ENCODE measurements at regions not wholly inside any gene's neighbourhood (a gene's known extent, or its start where the extent isn't known, plus 50 kb on each side); places are given as distances from the start of the nearest gene placed in this dataset.

DNA sequence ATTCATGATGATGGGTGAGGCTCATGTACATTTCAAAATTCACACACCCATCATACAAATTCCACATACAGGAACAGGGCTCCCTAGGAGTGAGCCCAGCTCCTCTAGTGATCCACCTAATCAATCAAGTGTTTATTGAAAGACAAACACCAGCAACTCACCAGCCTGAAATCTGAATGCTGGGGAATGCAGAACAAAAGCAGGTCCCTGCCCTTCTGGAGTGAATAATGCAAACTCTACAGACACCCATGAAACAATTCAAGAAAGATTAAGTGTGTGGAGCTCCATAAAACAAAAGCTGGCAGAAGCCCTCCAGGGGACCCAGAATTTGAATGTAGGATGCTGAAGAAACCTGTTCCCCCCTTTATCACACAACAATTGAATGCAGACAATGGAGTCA is 396.7 kb upstream of the JARID2 start:
- intact Hi-C loops (cut with micrococcal nuclease), result no loop called here

DNA sequence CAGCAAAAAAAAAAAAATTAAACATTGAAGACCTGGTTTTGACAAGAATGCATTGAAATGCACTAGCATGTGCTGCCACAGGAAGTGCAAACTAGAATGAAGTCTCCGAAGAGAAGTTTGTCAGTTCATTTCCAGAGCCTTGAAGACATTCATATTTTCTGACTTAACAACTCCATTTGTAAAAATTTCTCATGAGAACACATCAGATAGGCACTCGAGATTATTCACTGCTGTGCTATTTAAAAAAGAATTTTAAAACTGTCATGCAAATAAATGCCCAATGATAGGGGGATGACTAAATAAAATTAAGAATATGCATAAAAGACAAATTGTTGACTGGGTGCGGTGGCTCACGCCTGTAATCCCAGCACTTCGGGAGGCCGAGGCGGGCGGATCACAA is 394.6 kb upstream of the JARID2 start:
- intact Hi-C loops (cut with micrococcal nuclease), result no loop called here

DNA sequence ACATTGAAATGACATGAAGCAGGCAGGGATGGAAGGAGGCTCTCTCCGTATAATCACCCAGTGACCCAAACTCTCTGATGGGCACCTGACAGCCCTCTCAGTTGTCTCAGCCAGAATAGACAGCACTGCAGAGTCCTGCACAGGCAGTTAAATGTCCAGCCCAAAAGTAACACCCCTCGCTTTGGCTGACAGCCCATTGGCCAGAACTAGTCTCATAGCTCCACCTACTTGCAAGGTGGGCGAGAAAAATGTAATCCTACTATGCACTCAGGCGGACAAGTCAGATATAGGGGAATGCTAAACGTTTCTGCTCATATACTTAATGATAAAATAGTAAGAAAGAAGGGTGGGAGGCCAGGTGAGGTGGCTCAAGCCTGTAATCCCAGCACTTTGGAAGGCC is 393.5 kb upstream of the JARID2 start:
- intact Hi-C loops (cut with micrococcal nuclease), result no loop called here

GRCh38 chr6:14856177-14856576 is 389.7 kb upstream of the JARID2 start:
- intact Hi-C loops (cut with micrococcal nuclease), result no loop called here

GRCh38 chr6:14857001-14857400 is 388.9 kb upstream of the JARID2 start:
- intact Hi-C loops (cut with micrococcal nuclease), result loop anchor here (1.0 kb wide), 1 partner anchor 20 kb away; no protein-coding TSS in a partner anchor

- intact Hi-C loops (cut with micrococcal nuclease), result loop anchor here (1.0 kb wide), 1 partner anchor 20 kb away; no protein-coding TSS in a partner anchor
Observed at GRCh38 chr6:14857501-14857900, 388.4 kb upstream of the JARID2 start.

GRCh38 chr6:14858808-14859207 is 387.1 kb upstream of the JARID2 start:
- intact Hi-C loops (cut with micrococcal nuclease), result loop anchor here (2.0 kb wide), 1 partner anchor 114 kb away; no protein-coding TSS in a partner anchor

- intact Hi-C loops (cut with micrococcal nuclease), result no loop called here
Observed at GRCh38 chr6:14860774-14861173, 385.1 kb upstream of the JARID2 start.

DNA sequence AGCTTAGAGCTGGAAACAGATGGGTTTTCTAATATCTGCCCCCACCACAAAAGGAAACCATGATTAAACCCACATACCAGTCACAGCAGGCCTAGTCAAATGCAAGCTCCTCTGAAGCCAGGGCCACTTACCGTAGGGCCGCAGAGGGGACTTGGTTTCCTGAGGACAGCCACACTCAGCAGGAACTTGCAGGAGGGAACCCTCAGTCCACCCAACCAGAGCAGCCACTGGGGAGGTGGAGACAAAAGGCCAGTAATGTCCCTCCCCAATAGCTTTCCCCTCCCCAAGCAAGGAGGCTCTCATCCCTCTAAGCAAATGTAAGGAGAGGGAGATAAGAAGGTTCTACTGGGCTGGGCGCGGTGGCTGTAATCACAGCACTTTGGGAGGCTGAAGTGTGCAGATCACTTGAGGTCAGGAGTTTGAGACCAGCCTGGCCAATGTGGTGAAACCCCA is 384.4 kb upstream of the JARID2 start:
- intact Hi-C loops (cut with micrococcal nuclease), result no loop called here

DNA sequence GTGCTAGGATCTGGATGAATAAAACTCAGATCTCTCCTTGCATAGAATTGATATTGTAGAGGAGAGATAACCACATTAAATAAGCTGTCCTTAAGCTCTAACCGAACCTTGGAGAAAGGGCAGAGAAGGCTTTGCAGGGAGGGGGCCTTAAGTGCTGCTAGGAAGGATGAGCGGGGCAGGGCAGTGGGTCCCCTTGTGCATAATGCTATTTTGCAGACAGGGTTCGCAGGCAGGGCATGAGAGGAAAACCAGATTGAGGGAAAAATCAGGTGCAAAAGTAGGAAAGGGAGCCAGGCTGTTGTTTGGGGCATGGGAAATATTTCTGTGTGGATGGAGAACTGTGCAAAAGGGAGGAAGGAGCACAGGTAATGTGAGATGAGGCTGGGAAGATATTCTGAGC is 383.0 kb upstream of the JARID2 start:
- intact Hi-C loops (cut with micrococcal nuclease), result no loop called here

- intact Hi-C loops (cut with micrococcal nuclease), result no loop called here
Observed at GRCh38 chr6:14863902-14864850, 381.7 kb upstream of the JARID2 start.

DNA sequence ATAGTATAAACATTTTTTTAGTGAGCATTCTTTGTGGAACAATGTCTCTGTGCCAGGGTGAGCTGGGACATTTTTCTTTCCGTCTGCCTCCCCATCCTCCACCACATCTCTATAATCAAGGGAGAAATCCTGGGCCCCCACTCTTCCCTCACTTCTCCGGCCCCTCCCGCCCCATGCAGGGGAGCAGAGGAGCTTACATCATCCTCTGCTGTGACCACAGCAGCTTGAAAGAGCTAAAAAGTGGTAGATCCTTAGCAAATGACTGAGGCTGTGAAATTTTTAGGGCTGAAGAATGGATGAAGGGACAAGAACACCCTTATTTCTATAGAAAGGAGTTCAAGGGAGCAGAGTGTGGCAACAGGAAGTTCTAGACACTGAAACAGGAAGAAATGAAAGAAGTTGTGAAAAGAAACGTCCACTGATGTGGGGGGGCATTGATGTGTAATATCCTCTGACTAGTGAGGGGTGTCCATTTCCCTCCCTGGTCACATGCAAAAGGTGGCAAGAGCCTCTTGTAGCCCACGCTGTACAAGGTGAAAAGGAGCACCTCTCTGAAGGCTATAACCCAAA is 380.3 kb upstream of the JARID2 start:
- intact Hi-C loops (cut with micrococcal nuclease), result no loop called here

DNA sequence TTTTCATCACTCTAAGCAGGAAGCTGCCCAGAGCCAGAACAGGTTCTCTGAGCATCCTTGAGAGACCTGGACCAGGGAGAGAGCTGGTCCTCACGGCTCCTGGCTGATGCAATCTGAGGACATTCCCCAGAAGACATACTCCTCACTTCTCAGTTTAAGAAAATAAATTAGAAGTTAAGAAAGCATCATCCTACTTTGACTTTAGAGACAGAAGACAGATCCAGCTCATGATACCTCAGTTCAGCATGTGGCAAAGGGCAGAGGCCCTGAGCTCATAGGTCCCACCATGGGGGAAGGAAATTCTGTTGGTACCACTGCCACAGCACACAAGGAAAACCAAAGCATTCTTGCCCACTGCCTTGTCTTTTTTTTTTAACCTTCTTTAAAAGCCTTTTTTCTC is 378.1 kb upstream of the JARID2 start:
- intact Hi-C loops (cut with micrococcal nuclease), result no loop called here

DNA sequence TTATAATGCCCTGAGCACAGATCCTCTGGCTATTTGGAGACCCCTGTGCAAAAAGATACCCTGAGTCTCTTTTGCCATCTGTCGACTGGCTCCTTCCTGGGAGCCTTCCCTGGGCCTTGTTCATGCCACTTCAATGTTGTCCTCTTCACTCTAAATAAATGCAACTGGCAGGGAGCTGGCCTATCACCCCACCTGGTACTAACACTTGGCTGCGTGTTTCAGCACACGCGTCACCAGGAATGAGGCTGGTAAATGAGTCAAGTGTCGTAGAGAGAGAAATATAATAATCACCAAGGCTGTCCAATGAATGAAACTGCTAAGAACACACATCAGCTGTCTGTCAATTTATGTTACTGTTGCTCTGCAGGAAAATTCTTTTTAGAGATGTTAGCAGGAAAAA is 374.6 kb upstream of the JARID2 start:
- intact Hi-C loops (cut with micrococcal nuclease), result no loop called here

DNA sequence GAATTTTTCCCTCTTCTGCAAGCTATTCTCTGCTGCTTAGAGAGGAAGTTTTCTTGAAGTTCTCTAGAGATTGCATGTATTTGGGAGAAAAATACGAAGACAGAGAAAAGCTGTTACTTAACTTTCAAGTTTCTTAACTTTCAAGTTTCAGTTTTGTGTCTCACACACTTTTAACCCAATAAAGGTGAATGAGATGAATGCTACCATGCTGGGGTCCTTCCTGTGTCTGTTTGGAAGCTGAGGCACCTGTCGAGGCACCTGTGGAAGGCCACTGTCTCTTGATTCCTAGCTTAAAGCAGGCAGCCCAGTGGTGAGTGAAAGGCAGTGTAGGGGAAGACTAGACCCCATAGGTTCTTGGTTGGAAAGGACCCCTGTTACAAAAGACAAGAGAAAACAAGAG is 372.8 kb upstream of the JARID2 start:
- intact Hi-C loops (cut with micrococcal nuclease), result no loop called here

DNA sequence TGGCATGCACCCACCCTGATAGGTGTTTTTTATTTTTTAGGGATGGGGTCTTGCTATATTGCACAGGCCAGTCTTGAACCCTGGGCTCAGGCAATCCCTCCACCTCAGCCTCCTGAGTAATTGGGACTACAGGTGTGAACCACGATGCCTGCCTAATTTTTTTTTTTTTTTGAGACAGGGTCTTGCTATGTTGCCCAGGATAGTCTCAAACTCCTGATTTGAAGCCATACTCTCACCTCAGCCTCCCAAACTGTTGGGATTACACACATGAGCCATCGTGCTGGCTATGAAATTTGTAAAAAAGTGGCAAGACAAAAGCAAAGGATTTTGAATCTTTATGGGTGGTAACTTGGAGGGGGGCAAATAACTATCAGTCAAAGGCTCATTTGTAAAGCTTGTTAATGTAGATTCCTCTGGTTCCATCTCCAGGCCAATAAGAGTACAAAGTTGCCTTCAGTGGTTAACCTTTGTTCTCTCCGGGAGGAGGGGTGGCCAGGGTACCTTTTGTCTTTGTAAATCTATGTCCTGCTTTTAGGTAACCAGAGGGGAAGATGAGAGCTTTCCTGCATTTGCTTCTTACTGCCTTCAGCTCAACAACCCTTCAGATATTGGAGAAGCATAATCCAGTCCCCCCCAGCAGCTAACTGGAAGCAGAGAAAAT is 372.0 kb upstream of the JARID2 start:
- intact Hi-C loops (cut with micrococcal nuclease), result loop anchor here (2.0 kb wide), 2 partner anchors 237 to 421 kb away; no protein-coding TSS in a partner anchor

- intact Hi-C loops (cut with micrococcal nuclease), result loop anchor here (2.0 to 5.0 kb wide), 4 partner anchors 238 to 1447 kb away; no protein-coding TSS in a partner anchor
Observed at GRCh38 chr6:14874975-14875480, 370.8 kb upstream of the JARID2 start.

DNA sequence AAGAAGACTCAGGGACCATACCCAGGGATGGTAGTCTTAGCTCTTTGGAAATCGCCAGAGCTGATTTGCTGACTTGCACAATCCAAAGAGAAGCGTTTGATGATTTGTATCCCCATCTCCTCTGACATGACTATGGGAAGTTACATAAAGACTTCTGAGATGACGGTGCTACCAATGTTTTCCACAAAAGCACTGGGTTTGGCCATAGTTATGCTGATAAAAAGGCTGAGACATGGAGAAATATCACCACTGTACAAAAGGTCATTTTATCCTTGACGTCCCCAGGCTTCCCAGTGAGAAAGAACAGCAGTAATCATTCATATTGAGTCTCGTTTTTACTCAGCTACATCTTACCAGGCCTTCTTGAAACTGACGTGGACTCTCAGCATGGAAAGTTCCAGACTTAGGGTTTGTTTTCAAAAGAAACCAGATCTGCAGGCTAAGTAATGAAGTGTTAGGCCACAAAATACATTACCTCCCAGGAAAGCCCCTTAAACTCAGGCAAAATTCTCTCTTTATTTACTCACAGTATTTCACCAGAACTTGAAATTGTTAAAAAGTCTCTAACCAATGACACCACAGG is 370.3 kb upstream of the JARID2 start:
- intact Hi-C loops (cut with micrococcal nuclease), result loop anchor here (2.0 to 5.0 kb wide), 6 partner anchors 35 to 1447 kb away; no protein-coding TSS in a partner anchor

GRCh38 chr6:14876778-14877613 is 368.9 kb upstream of the JARID2 start:
- intact Hi-C loops (cut with micrococcal nuclease), result loop anchor here (1.0 to 5.0 kb wide), 9 partner anchors 20 to 1445 kb away; no protein-coding TSS in a partner anchor

DNA sequence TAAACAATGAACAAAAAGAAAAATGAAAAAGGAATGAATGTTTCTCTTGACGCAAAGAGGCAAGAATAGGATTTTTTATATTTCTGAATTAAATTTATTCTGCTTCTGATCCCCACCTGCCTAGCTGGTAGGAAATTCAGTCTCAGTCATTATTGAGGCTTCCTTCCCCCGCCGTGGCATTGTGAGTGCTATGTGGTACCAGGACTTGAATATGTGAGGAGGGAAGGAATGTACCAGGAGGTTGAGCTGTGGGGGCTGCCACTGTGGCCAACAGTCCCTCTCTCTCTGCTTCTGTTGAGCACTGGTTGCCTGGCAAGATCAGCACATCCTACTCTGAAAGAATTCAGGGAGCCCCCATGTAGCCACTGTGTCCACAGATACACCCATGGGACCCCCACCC is 368.1 kb upstream of the JARID2 start:
- intact Hi-C loops (cut with micrococcal nuclease), result loop anchor here (1.0 to 5.0 kb wide), 9 partner anchors 20 to 1445 kb away; no protein-coding TSS in a partner anchor

Measured in T-helper 1 cell treated with Interleukin-12 subunit alpha and Interleukin-12 subunit beta and Interleukin-4 antibody, amounts not matched to agents 30 ng/mL and 1 ng/mL, for 36 hours (primary cell).